ENCODE measurements at regions not wholly inside any gene's neighbourhood (a gene's known extent, or its start where the extent isn't known, plus 50 kb on each side); places are given as distances from the start of the nearest gene placed in this dataset.

- peaks cover 2 to 21% of the 10 kb centered on the region in 2 experiments; a peak in 3 of 5 replicates for H3K27me3 ChIP-seq (ENCODE audit: control insufficient read depth in 2 of 2, insufficient read depth in 2 of 2, low read length in 2 of 2)
- 0% methylated on average over 2 of the region's 2 CpGs for WGBS (ENCODE audit: insufficient coverage, low coverage, missing lambda C conversion rate)
- H3K9me3 ChIP-seq (replicated peaks; ENCODE audit: control insufficient read depth, insufficient read depth, low read depth, low read length): no peaks in the 10 kb centered on the region
- intact Hi-C loops (cut with micrococcal nuclease): no loop called here
- H2AFZ ChIP-seq (ENCODE audit: low read depth, low read length): no peak overlapping the region
- no peaks in the 10 kb centered on the region for H3K4me1 ChIP-seq (replicated peaks in 1 of 2; ENCODE audit: control insufficient read depth in 2 of 2, insufficient read depth in 2 of 2, low read length in 2 of 2)
- no peak for ATAC-seq
- no peaks in the 10 kb centered on the region for H3K36me3 ChIP-seq (ENCODE audit: control insufficient read depth, insufficient read depth, low read length)
- CTCF ChIA-PET (ENCODE audit: low intra/inter-chr PET ratio): interaction anchor here (0.7 kb wide), 1 partner anchor 423 kb away, joined by 4 read pairs; no protein-coding TSS in a partner anchor
- H3K27ac ChIP-seq (ENCODE audit: extremely low read depth, low read depth, low read length): no peak overlapping the region
- TF ChIP-seq ETS2 (tag; IDR thresholded peaks at IDR 0.05; ENCODE audit: borderline replicate concordance, poor library complexity, severe bottlenecking) (no peak), PRDM10 (IDR thresholded peaks at IDR 0.05; ENCODE audit: partially characterized antibody) (no peak), CEBPB (tag; IDR thresholded peaks at IDR 0.05) (no peak), L3MBTL2 (IDR thresholded peaks at IDR 0.05) (no peak), PHF21A (IDR thresholded peaks at IDR 0.05; ENCODE audit: borderline replicate concordance, low read depth) (no peak), FUS (optimal IDR thresholded peaks at IDR 0.05; ENCODE audit: low read depth, low read length) (no peak), GATA2 (CRISPR knock-in tag; IDR thresholded peaks at IDR 0.05) (no peak), ATF1 (CRISPR knock-in tag; IDR thresholded peaks at IDR 0.05) (no peak), ATF1 (tag; IDR thresholded peaks at IDR 0.05) (no peak), ETV1 (tag; conservative IDR thresholded peaks at IDR 0.05; ENCODE audit: low read depth) (no peak), LEF1 (IDR thresholded peaks at IDR 0.05) (no peak), CHCHD3 (CRISPR knock-in tag; IDR thresholded peaks at IDR 0.05) (no peak), TEAD4 (IDR thresholded peaks at IDR 0.05; ENCODE audit: low read length) (no peak), TEAD4 (CRISPR knock-in tag; IDR thresholded peaks at IDR 0.05; ENCODE audit: borderline replicate concordance) (no peak)
- TF ChIP-seq, protein P1, sequence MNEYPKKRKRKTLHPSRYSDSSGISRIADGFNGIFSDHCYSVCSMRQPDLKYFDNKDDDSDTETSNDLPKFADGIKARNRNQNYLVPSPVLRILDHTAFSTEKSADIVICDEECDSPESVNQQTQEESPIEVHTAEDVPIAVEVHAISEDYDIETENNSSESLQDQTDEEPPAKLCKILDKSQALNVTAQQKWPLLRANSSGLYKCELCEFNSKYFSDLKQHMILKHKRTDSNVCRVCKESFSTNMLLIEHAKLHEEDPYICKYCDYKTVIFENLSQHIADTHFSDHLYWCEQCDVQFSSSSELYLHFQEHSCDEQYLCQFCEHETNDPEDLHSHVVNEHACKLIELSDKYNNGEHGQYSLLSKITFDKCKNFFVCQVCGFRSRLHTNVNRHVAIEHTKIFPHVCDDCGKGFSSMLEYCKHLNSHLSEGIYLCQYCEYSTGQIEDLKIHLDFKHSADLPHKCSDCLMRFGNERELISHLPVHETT (CRISPR knock-in tag; conservative IDR thresholded peaks at IDR 0.05 in 1 of 2, IDR thresholded peaks at IDR 0.05 in 1 of 2): no peak
- H3K79me2 ChIP-seq (ENCODE audit: control insufficient read depth, insufficient read depth, low read length): no peaks in the 10 kb centered on the region
- DNase-seq (ENCODE audit: extremely low read depth in 1 of 4, low spot score in 3 of 4): no peak
- H3K9me1 ChIP-seq (ENCODE audit: control insufficient read depth, insufficient read depth, low read length): no peaks in the 10 kb centered on the region
- no peak for FAIRE-seq
- BruUV-seq (replicated peaks): no TSS peak
- H3K4me3 ChIP-seq: no peak overlapping the region
- POLR2A ChIA-PET: interaction anchor here (0.6 kb wide), 2 partner anchors 74 to 756 kb away, joined by 3 to 4 read pairs; no protein-coding TSS in a partner anchor
- no peak overlapping the region for H3K4me2 ChIP-seq (ENCODE audit: insufficient read depth, low read length)
- in situ Hi-C loops (cut with MboI): no loop called here
- no peaks in the 10 kb centered on the region for H4K20me1 ChIP-seq (replicated peaks; ENCODE audit: control insufficient read depth, insufficient read depth, low read length)
- no peak overlapping the region for H3K9ac ChIP-seq (ENCODE audit: insufficient read depth in 1 of 2, low read depth in 2 of 2, low read length in 2 of 2)
These were observed 55.5 kb upstream of the TIAM1 start for GRCh38 chr21:31399591-31399990.
